HAP-1 (cell line): ENCODE measurements at regions not wholly inside any gene's neighbourhood (a gene's known extent, or its start where the extent isn't known, plus 50 kb on each side); places are given as distances from the start of the nearest gene placed in this dataset.

Experiments
- DNase-seq, 2 experiments: peaks; one replicate each; pipeline ENCODE4 v3.0.0-alpha.2; 2016 to 2020; ENCODE audit warnings: low spot score in 2 of 2
- H3K27me3 ChIP-seq: fragments of 250-450 bp; sonication (Bioruptor Pico); 2 replicates; pipeline ENCODE4 v1.5.1; 2020; ENCODE audit warnings: low read depth, mild to moderate bottlenecking, moderate library complexity
- H3K36me3 ChIP-seq: fragments of 250-450 bp; sonication (Bioruptor Pico); replicated peaks from 2 replicates; pipeline ENCODE4 v1.5.1; 2020; ENCODE audit warnings: mild to moderate bottlenecking
- H3K4me1 ChIP-seq: fragments of 250-450 bp; sonication (Bioruptor Pico); 2 replicates; pipeline ENCODE4 v1.5.1; 2020; ENCODE audit warnings: mild to moderate bottlenecking
- H3K4me3 ChIP-seq: fragments of 250-450 bp; sonication (Bioruptor Pico); 2 replicates; pipeline ENCODE4 v1.5.1; 2020; ENCODE audit warnings: mild to moderate bottlenecking, moderate library complexity
- H3K9me3 ChIP-seq: fragments of 250-450 bp; sonication (Bioruptor Pico); 2 replicates; pipeline ENCODE4 v1.5.1; 2020; ENCODE audit warnings: mild to moderate bottlenecking, moderate library complexity
- in situ Hi-C: fragments of 300-500 bp; cut with MboI; formaldehyde crosslinking; loops from 3 replicates; pipeline ENCODE4 v1.14.3; 2020; ENCODE audit warnings: low sequenced_read_pairs, inconsistent platforms, mixed read lengths

DNA sequence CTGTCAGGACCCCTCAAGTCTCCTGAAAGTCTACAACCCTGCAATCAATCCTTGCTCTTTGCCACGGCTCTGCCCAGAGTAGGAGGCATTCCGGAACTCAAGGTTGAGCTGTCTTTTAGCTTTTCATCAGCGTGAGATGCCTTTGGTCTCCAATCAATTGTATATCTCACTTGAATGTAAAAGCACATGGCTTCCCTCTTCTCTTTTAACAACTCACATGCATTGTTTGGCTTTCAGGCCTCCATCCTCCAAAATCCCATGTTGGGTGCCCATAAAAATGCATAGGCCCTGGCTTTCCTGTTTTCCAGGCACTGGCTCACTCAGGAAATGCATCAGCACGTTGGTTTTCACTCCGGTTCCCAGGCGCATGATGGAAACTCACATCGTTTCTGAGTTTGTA, 64.0 kb upstream of the FOXF1 start:
- Histone ChIP-seq H3K4me3 (no peak overlapping the region), H3K4me1 (no peaks in the 10 kb centered on the region), H3K9me3 (no peaks in the 10 kb centered on the region), H3K27me3 (no peaks in the 10 kb centered on the region), H3K36me3 (no peaks in the 10 kb centered on the region)
- in situ Hi-C loops: no loop called here
- no peak for DNase-seq

DNA sequence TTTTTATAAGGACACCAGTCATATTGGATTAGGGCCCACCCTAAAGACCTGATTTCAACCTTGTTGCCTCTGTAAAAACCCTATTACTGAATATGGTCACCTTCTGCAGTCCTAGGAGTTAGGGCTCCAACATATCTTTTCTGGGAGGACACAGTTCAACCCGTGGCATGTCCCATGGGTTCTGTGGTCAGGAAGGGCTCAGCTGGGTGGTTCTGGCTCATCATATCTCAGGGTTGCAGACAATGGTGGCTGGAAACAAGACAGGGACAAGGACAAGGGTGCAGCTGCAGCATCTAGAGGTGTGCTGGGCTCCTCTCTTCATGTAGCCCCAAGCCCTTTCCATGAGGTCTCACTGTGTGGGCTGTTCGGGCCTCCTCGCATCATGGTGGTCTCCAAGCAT, 63.1 kb upstream of the FOXF1 start:
- DNase-seq: no peak
- no peaks in the 10 kb centered on the region for H3K36me3 ChIP-seq
- H3K9me3 ChIP-seq: no peaks in the 10 kb centered on the region
- H3K27me3 ChIP-seq: no peaks in the 10 kb centered on the region
- H3K4me3 ChIP-seq: no peak overlapping the region
- H3K4me1 ChIP-seq: no peaks in the 10 kb centered on the region
- in situ Hi-C loops: no loop called here

DNA sequence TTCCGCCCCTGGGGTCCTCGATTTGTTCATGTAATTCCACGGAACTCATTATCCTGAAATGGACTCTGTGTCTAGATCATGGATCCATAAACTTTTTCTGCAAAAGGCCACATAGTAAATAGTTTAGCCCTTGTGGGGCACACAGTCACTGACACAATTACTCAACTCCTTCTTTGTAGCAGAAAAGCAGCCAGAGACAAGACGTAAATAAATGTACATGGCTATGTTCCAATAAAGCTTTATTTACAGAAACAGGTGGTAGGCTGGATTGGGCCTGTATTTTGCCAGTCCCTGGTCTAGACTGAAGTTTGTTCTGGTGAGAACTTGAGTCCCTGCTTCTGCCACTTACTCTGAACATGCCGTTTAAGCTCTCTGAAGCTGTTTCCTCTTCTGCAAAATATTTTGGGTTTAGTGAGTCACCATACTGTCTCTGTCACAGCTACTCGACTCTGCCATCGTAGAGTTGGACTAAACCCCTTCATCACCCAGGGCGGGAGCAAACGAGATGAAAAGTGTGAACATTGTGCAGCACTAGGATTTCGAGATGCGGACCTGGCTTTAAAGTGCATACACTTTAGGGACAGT, 61.9 kb upstream of the FOXF1 start:
- H3K9me3 ChIP-seq: no peaks in the 10 kb centered on the region; the same call in 1 of the 2 replicates
- no peaks in the 10 kb centered on the region for H3K27me3 ChIP-seq
- no peaks in the 10 kb centered on the region for H3K4me1 ChIP-seq
- in situ Hi-C loops: no loop called here
- no peak overlapping the region for H3K4me3 ChIP-seq
- no peak for DNase-seq
- no peaks in the 10 kb centered on the region for H3K36me3 ChIP-seq

DNA sequence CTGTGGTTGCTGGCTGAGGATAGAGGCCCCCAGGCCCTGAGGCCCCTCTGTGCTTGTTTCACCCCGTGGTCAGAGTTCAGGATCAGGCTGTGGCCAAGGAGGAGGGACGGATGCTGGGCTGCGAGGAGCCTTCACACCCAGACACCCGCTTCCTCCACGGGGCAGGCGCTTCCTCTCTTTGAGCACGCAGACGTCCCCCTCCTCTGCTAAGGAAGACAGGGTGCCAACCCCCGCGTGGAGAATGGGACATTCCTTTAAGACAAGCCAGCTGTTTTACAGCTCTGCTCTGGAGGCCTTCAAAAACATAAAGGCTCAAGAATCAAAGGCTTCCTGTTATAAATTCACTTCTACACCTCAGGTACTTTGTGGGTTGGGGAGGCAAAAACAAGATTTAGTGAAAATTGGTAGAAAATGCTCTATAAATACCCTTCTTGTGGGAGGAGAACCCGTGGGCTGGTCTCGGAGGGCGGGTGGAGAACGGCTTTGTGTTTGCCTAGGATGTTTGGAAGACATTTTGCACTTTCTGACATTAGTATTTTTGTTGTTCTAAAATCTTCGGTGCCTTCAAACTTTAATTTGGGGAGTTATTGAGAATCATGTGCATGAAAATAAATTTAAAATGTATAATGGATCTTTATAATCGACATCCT, 60.8 kb upstream of the FOXF1 start:
- no peaks in the 10 kb centered on the region for H3K4me1 ChIP-seq
- in situ Hi-C loops: no loop called here
- no peaks in the 10 kb centered on the region; the same call in 1 of the 2 replicates for H3K9me3 ChIP-seq
- H3K4me3 ChIP-seq: no peak overlapping the region
- no peaks in the 10 kb centered on the region for H3K27me3 ChIP-seq
- DNase-seq: no peak
- H3K36me3 ChIP-seq: no peaks in the 10 kb centered on the region

DNA sequence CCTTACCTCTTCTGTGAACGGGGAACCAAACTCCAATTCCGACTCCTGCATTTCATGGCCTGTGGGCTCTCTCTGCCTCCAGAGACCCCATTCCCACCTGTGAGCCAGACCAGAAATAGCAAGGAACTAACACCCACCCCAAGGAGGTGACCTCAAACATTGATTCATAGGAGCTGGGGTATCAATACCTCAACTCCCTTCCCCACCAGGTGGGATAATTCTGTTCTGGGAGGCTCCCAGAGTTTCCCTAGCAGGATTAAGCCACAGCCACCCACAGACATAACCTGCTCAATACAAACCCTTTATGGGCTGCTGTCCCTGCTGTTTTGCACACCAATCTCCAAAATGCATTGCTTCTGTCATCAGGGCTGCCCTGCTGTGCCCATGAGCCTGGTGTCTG, 59.6 kb upstream of the FOXF1 start:
- Histone ChIP-seq H3K36me3 (no peaks in the 10 kb centered on the region), H3K4me1 (no peaks in the 10 kb centered on the region), H3K9me3 (no peaks in the 10 kb centered on the region; the same call in 1 of the 2 replicates), H3K27me3 (no peaks in the 10 kb centered on the region), H3K4me3 (no peak overlapping the region)
- DNase-seq: no peak
- in situ Hi-C loops: no loop called here

DNA sequence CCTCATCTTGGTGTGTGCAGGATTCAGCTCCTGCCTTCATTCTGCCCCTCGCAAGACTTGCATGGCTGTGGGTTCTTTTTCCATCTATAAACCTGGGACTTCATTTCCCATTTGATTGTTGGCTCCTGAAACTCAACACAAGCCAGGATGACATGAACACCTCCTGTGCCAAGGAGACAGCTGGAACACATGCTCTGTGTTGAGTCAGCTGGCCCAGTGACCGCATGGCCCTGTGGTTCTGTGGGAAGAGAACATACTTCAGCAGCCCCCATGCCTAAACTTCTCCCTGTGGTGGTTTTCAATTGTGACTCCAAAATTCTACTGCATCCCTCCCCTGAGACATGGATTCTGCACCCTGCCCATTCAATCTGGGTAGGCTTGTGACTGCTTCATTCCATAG, 57.9 kb upstream of the FOXF1 start:
- DNase-seq: no peak

DNA sequence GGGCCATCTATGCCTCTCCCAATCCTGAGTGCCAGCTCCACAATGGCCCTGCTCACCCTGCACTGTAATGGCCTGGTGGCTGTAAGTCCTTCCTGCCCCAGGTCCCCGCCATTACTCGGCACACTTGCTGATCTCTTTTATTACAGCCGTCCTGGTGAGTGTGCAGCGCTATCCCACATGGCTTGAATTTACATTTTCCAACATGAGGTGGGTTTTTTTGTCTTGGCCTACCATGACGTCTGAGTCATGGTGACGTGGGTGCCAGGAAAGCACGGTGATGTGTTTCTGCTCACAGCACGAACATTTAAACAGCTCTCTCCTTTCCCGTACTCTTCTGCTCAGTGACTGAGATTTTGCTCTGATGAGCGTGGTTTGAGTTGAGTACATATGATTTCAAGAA, 55.2 kb upstream of the FOXF1 start:
- H3K9me3 ChIP-seq: no peaks in the 10 kb centered on the region; the same call in 1 of the 2 replicates
- DNase-seq: no peak
- H3K4me1 ChIP-seq: no peaks in the 10 kb centered on the region
- H3K4me3 ChIP-seq: no peak overlapping the region
- in situ Hi-C loops: no loop called here
- no peaks in the 10 kb centered on the region for H3K36me3 ChIP-seq
- H3K27me3 ChIP-seq: peaks cover 22% of the 10 kb centered on the region

More for the DNA sequence above, 57.9 kb upstream of the FOXF1 start:
- peaks cover 7% of the 10 kb centered on the region for H3K27me3 ChIP-seq
- no peaks in the 10 kb centered on the region; the same call in 1 of the 2 replicates for H3K9me3 ChIP-seq
- in situ Hi-C loops: no loop called here
- no peaks in the 10 kb centered on the region for H3K4me1 ChIP-seq
- no peak overlapping the region for H3K4me3 ChIP-seq
- H3K36me3 ChIP-seq: no peaks in the 10 kb centered on the region

DNA sequence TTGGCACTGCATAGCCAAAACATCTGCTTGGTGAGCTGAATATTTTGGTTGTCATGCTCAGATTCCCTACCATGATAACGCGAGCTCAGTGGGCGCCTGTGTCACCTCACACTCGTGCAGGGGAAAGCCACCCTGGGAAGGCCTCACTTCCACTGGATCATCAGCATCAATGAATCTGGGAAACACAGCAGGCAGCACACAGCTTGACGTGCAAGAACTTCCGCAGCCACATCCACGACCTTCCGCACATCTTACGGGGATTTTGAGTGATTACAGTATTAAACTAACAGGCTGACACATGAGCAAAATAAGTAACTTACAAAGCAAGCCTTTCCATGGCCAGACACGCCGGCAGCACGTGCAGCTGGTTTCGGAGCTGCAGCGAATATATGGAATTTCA, 54.7 kb upstream of the FOXF1 start:
- no peaks in the 10 kb centered on the region for H3K4me1 ChIP-seq
- no peak for DNase-seq
- no peak overlapping the region for H3K4me3 ChIP-seq
- peaks cover 22% of the 10 kb centered on the region for H3K27me3 ChIP-seq
- H3K36me3 ChIP-seq: no peaks in the 10 kb centered on the region
- in situ Hi-C loops: no loop called here
- H3K9me3 ChIP-seq: no peaks in the 10 kb centered on the region; the same call in 1 of the 2 replicates

DNA sequence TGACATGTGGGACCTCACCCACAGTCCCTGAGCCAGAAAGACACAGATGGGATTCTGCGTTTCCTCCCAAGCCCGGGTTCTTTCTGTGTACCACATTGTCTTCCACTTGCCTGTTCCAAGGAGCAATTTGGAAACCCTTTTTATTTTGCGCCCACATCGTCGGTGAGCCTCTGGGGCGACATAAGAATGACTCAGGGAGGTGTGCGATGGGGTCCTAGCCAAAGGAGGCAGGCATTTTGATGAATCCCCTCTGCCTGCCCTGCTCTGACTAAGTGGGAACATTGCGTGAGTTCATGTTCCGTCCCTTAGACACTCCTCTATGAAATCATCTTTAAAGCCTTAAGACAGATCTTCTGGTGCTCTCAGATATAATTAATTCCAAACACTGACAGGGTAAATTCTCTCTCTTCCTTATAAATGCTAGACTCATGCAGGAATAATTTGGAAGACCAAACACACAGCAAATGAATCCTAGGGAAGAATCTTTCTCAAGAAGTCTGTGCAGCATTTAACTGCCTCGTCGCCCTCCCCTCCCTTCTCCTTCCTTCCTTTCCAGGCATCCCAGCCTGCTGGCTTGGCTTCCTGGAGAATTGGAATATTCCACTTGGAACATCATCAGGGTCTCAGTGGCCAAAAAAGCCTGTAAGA, 52.7 kb upstream of the FOXF1 start:
- in situ Hi-C loops: no loop called here
- Histone ChIP-seq H3K4me3 (no peak overlapping the region), H3K36me3 (no peaks in the 10 kb centered on the region), H3K4me1 (no peaks in the 10 kb centered on the region), H3K27me3 (peaks cover 22% of the 10 kb centered on the region), H3K9me3 (no peaks in the 10 kb centered on the region)
- no peak for DNase-seq

DNA sequence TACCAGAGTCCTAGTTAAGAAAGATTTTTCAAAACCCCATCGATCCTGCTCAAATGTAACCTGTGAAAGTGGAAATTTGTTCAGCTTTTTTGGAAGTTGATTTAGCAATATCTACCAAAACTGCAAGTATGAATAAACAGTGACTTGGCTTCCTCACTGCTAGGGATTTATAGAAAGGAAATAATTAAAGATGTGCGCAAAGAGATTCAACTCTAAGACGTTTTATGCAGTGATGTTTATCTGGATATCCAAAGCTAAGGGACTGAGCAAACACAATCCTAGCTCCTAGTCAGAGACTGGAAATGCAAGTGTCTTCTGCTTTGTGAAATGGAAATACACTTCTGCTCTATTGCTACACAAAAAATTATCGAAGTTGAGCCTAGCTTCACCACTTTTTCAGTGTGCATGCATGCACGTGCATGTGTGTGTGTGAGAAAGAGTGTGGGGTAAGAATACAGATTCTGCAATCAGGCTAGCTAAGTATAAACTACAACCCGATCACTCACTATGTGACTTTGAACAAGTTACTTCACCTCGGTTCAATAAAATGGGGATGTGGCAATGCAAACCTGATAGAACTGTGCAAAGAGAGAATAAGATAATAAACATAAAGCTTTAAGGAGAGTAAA, 52.1 kb upstream of the FOXF1 start:
- H3K9me3 ChIP-seq: no peaks in the 10 kb centered on the region
- no peak for DNase-seq
- in situ Hi-C loops: no loop called here
- no peaks in the 10 kb centered on the region for H3K36me3 ChIP-seq
- H3K4me1 ChIP-seq: no peaks in the 10 kb centered on the region
- H3K4me3 ChIP-seq: no peak overlapping the region
- H3K27me3 ChIP-seq: peaks cover 22% of the 10 kb centered on the region

DNA sequence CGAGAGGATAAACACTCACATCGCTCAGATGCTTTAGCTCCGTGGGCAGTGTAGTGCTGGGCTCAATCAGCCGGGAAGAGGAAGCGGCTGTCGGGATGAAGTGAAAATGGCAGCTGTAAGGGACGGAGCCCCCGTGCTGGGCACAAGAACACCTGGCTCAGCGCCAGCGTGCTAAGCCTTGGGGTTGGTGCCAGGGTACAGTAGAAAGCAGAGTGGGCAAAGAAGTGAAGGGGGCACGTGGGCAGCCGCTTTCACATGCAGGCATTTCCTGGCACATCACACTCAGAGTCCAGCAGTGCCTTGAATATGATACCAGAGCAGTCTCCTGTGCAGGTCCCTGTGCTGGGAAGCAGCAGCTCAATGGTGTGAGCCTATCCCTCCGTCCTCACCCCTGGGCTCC, 51.1 kb upstream of the FOXF1 start:
- in situ Hi-C loops: no loop called here
- no peak for DNase-seq
- peaks cover 22% of the 10 kb centered on the region for H3K27me3 ChIP-seq
- no peaks in the 10 kb centered on the region for H3K36me3 ChIP-seq
- no peak overlapping the region for H3K4me3 ChIP-seq
- no peaks in the 10 kb centered on the region for H3K4me1 ChIP-seq
- H3K9me3 ChIP-seq: no peaks in the 10 kb centered on the region
